ENCODE measurements at regions not wholly inside any gene's neighbourhood (a gene's known extent, or its start where the extent isn't known, plus 50 kb on each side); places are given as distances from the start of the nearest gene placed in this dataset.

DNA sequence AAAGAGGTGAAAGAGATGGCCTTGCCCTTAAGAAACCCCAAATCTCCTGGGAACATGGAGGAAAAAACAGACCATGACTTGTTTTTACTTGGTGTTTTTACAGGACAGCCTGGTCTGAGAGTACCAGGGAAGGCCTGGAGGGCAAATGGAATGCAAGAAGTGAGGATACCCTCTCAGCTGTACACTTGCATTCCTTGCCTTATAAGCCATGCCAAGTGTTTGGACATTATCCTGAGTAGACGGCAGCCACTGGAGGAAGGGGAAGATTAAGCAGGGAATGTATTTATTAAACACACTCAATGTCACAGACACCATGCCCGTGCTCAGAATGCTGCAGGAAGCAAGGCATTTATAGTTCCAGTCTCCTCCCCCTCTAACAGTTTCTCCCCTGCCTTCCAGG, 581.4 kb downstream of the CDK5RAP2 start:
- Mint-ChIP-seq H3K27me3 (peaks cover under 1% of the 10 kb centered on the region), H3K9me3 (no peaks in the 10 kb centered on the region), H3K4me3 (no peak overlapping the region), H3K27ac (no peak overlapping the region), H3K4me1 (ENCODE audit: low read depth) (no peaks in the 10 kb centered on the region), H3K36me3 (ENCODE audit: low read depth) (no peaks in the 10 kb centered on the region)
- CTCF ChIA-PET: no interaction called here
- ATAC-seq (no peak), DNase-seq (no peak)
- intact Hi-C loops (cut with micrococcal nuclease): no loop called here
- TF ChIP-seq, protein P1, sequence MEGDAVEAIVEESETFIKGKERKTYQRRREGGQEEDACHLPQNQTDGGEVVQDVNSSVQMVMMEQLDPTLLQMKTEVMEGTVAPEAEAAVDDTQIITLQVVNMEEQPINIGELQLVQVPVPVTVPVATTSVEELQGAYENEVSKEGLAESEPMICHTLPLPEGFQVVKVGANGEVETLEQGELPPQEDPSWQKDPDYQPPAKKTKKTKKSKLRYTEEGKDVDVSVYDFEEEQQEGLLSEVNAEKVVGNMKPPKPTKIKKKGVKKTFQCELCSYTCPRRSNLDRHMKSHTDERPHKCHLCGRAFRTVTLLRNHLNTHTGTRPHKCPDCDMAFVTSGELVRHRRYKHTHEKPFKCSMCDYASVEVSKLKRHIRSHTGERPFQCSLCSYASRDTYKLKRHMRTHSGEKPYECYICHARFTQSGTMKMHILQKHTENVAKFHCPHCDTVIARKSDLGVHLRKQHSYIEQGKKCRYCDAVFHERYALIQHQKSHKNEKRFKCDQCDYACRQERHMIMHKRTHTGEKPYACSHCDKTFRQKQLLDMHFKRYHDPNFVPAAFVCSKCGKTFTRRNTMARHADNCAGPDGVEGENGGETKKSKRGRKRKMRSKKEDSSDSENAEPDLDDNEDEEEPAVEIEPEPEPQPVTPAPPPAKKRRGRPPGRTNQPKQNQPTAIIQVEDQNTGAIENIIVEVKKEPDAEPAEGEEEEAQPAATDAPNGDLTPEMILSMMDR (IDR thresholded peaks at IDR 0.05): no peak
- POLR2A ChIA-PET: no interaction called here

DNA sequence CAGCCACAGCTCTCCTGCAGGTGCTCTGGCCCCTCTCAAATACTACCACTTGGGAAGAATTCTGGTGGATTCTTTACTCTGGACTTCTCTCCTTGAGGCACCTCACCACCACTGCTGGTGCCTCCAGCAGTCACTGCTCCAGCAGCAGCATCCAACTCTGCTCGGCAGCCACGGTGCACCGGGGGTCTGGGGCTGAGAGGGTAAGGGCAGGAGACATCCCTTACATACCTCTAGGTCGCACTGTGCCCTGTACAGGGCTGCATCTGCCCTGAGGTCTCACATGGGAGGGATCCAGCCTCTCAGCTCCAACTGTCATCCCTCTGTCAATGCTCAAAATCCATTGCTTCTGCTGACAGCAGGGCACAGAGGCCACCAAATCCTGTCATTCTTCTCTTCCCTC, 588.2 kb downstream of the CDK5RAP2 start:
- no peaks in the 10 kb centered on the region for H3K36me3 Mint-ChIP-seq (ENCODE audit: low read depth)
- no peaks in the 10 kb centered on the region for H3K4me1 Mint-ChIP-seq (ENCODE audit: low read depth)
- TF ChIP-seq, protein P1 (IDR thresholded peaks at IDR 0.05): no peak
- H3K27ac Mint-ChIP-seq: no peak overlapping the region
- intact Hi-C loops (cut with micrococcal nuclease): no loop called here
- ATAC-seq (no peak), DNase-seq (no peak)
- ChIA-PET POLR2A (no interaction called here), CTCF (no interaction called here)
- peaks cover 2% of the 10 kb centered on the region for H3K27me3 Mint-ChIP-seq
- H3K9me3 Mint-ChIP-seq: no peaks in the 10 kb centered on the region
- H3K4me3 Mint-ChIP-seq: no peak overlapping the region

DNA sequence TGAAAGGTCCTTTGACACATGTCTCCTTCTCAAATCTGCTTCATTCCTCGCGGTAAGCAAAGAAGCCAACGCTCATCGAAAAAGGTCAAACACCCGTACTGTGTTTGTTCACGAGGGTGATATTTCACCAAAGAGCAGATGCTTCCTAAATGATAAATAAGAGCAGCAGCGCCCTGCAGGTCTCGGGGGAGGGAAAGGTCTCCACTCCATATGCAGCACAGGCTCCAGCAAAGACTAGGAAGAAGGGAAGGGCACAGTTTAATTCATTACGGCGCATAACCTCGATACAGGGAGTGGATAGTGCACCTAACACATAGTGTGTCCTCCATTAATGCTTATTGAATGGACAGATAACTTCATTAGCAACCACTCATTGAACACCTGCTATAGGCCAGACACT, 593.3 kb downstream of the CDK5RAP2 start:
- no peak overlapping the region for H3K27ac Mint-ChIP-seq
- no peak overlapping the region for H3K4me3 Mint-ChIP-seq
- intact Hi-C loops (cut with micrococcal nuclease): no loop called here
- DNase-seq (no peak), ATAC-seq (no peak)
- no peaks in the 10 kb centered on the region for H3K27me3 Mint-ChIP-seq
- ChIA-PET POLR2A (interaction anchor here (0.7 kb wide), 1 partner anchor 54 kb away, joined by 3 read pairs; no protein-coding TSS in a partner anchor), CTCF (no interaction called here)
- H3K36me3 Mint-ChIP-seq (ENCODE audit: low read depth): no peaks in the 10 kb centered on the region
- H3K9me3 Mint-ChIP-seq: no peaks in the 10 kb centered on the region
- TF ChIP-seq, protein P1 (IDR thresholded peaks at IDR 0.05): no peak
- H3K4me1 Mint-ChIP-seq (ENCODE audit: low read depth): no peaks in the 10 kb centered on the region

DNA sequence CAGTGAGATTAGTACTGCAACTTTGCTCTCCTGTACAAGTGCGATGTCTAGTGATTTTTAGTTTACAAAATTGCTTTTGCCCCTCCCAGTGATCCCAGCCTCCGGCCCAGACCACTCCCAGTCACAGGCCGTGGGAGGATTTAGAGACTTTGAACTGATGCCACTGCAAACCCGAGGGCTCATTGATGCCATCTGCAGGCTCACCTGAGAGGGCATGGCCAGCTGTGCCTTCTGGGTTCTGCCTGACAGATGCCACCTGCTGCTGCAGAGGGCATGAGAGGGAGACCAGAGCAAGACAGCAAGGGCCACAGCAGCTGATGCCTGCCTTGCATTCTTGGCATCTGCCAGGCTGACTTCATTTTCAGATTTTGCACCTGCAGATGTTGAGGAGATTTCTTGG, 593.8 kb downstream of the CDK5RAP2 start:
- Mint-ChIP-seq H3K4me1 (ENCODE audit: low read depth) (no peaks in the 10 kb centered on the region), H3K27ac (no peak overlapping the region), H3K36me3 (ENCODE audit: low read depth) (no peaks in the 10 kb centered on the region), H3K4me3 (no peak overlapping the region), H3K9me3 (no peaks in the 10 kb centered on the region), H3K27me3 (peaks cover 2% of the 10 kb centered on the region)
- no peak for DNase-seq
- intact Hi-C loops (cut with micrococcal nuclease): no loop called here
- CTCF ChIA-PET: no interaction called here
- ATAC-seq: no peak
- POLR2A ChIA-PET: interaction anchor here (0.7 kb wide), 1 partner anchor 54 kb away, joined by 3 read pairs; no protein-coding TSS in a partner anchor
- TF ChIP-seq, protein P1 (IDR thresholded peaks at IDR 0.05): no peak

DNA sequence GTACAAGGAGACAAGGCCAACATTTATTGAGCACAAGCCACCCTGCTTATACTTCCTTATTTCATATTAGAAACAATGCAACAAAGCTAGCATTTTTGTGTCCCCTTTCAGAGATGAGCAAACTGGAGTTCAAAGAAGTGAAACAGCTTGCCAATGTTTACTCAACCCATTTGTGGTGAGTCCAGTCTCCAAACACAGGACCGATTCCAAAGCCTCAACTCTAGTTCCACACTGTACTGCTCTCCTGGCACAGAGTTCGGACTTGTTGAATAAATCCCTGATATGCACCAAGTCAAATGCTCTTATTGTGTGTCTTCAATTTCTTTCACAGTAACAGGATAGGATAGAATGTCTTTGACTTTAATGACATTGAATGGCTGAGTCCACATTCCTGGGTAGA, 604.8 kb upstream of the BRINP1 start:
- Mint-ChIP-seq H3K4me1 (ENCODE audit: low read depth) (peaks cover under 1% of the 10 kb centered on the region), H3K4me3 (no peak overlapping the region), H3K9me3 (no peaks in the 10 kb centered on the region), H3K27me3 (peaks cover 3% of the 10 kb centered on the region), H3K36me3 (ENCODE audit: low read depth) (no peaks in the 10 kb centered on the region), H3K27ac (no peak overlapping the region)
- DNase-seq (no peak), ATAC-seq (no peak)
- ChIA-PET CTCF (no interaction called here), POLR2A (no interaction called here)
- TF ChIP-seq, protein P1 (IDR thresholded peaks at IDR 0.05): no peak
- intact Hi-C loops (cut with micrococcal nuclease): no loop called here

Measured in activated CD8-positive, alpha-beta T cell treated with anti-CD3 and anti-CD28 coated beads for 36 hours (primary cell).